ENCODE measurements at regions not wholly inside any gene's neighbourhood (a gene's known extent, or its start where the extent isn't known, plus 50 kb on each side); places are given as distances from the start of the nearest gene placed in this dataset.
"Not testable (repeated sequence)": the region's sequence is repeated elsewhere in the genome, so short reads cannot be mapped to it uniquely, and the experiment has no call there.

GRCh38 chr5:96133341-96134079, 171.9 kb upstream of the ELL2 start:
- DNase-seq (ENCODE audit: low read depth), result no peak

GRCh38 chr5:96129276-96129675, 167.6 kb upstream of the ELL2 start:
- DNase-seq (ENCODE audit: low read depth), result no peak

GRCh38 chr5:96128204-96128864, 166.7 kb upstream of the ELL2 start:
- DNase-seq (ENCODE audit: low read depth), result no peak

GRCh38 chr5:96127538-96127937, 165.9 kb upstream of the ELL2 start:
- DNase-seq (ENCODE audit: low read depth), result no peak

- peak; percentile 49 for DNase-seq (ENCODE audit: low read depth)
These were observed 163.7 kb upstream of the ELL2 start for GRCh38 chr5:96125231-96125891.

GRCh38 chr5:96124589-96124988, 162.9 kb upstream of the ELL2 start:
- DNase-seq (ENCODE audit: low read depth), result no peak

GRCh38 chr5:96123418-96123817, 161.8 kb upstream of the ELL2 start:
- DNase-seq (ENCODE audit: low read depth), result no peak

GRCh38 chr5:96121364-96121763, 159.7 kb upstream of the ELL2 start:
- DNase-seq (ENCODE audit: low read depth), result no peak

- DNase-seq (ENCODE audit: low read depth), result no peak
These were observed 158.5 kb upstream of the ELL2 start for GRCh38 chr5:96120120-96120519.

- DNase-seq (ENCODE audit: low read depth), result no peak
These were observed 156.4 kb upstream of the ELL2 start for GRCh38 chr5:96117771-96118651.

GRCh38 chr5:96115147-96115807, 153.6 kb upstream of the ELL2 start:
- no peak for DNase-seq (ENCODE audit: low read depth)

GRCh38 chr5:96114736-96115135, 153.1 kb upstream of the ELL2 start:
- no peak for DNase-seq (ENCODE audit: low read depth)

- DNase-seq (ENCODE audit: low read depth), result no peak
These were observed 151.7 kb upstream of the ELL2 start for GRCh38 chr5:96113170-96113939.

GRCh38 chr5:96112703-96113102, 151.1 kb upstream of the ELL2 start:
- DNase-seq (ENCODE audit: low read depth), result no peak

- no peak for DNase-seq (ENCODE audit: low read depth)
These were observed 150.5 kb upstream of the ELL2 start for GRCh38 chr5:96112123-96112670.

- no peak for DNase-seq (ENCODE audit: low read depth)
These were observed 149.6 kb upstream of the ELL2 start for GRCh38 chr5:96111080-96111756.

- DNase-seq (ENCODE audit: low read depth), result no peak
These were observed 148.6 kb upstream of the ELL2 start for GRCh38 chr5:96110300-96110699.

GRCh38 chr5:96108629-96109028, 147.0 kb upstream of the ELL2 start:
- DNase-seq (ENCODE audit: low read depth), result not testable (repeated sequence)

GRCh38 chr5:96103829-96104228, 142.2 kb upstream of the ELL2 start:
- DNase-seq (ENCODE audit: low read depth), result not testable (repeated sequence)

All from forelimb muscle (tissue), 1 donor.